ENCODE measurements at regions not wholly inside any gene's neighbourhood (a gene's known extent, or its start where the extent isn't known, plus 50 kb on each side); places are given as distances from the start of the nearest gene placed in this dataset.
"Not testable (repeated sequence)": the region's sequence is repeated elsewhere in the genome, so short reads cannot be mapped to it uniquely, and the experiment has no call there.

GRCh38 chr3:130800829-130801228 is 54.2 kb upstream of the PIK3R4 start:
- DNase-seq (ENCODE audit: low read depth, low spot score) = no peak
- no peak overlapping the region for H3K27ac ChIP-seq

GRCh38 chr3:130801473-130801872 is 54.8 kb upstream of the PIK3R4 start:
- H3K27ac ChIP-seq = no peak overlapping the region
- DNase-seq (ENCODE audit: low read depth, low spot score) = no peak

- no peak overlapping the region for H3K27ac ChIP-seq
- no peak for DNase-seq (ENCODE audit: low read depth, low spot score)
Observed at GRCh38 chr3:130811557-130811956, 64.9 kb upstream of the PIK3R4 start.

- DNase-seq (ENCODE audit: low read depth, low spot score) = no peak
- H3K27ac ChIP-seq = no peak overlapping the region
Observed at GRCh38 chr3:130814691-130815472, 68.3 kb upstream of the PIK3R4 start.

- no peak for DNase-seq (ENCODE audit: low read depth, low spot score)
- H3K27ac ChIP-seq = no peak overlapping the region
Observed at GRCh38 chr3:130816561-130817445, 70.2 kb upstream of the PIK3R4 start.

GRCh38 chr3:130818066-130818465 is 71.4 kb upstream of the PIK3R4 start:
- DNase-seq (ENCODE audit: low read depth, low spot score); H3K27ac ChIP-seq: not testable (repeated sequence)

- DNase-seq (ENCODE audit: low read depth, low spot score) = peak; percentile 58
- peak overlapping the region; percentile 25 for H3K27ac ChIP-seq
Observed at GRCh38 chr3:130820976-130821375, 72.9 kb upstream of the ATP2C1 start.

- no peak for DNase-seq (ENCODE audit: low read depth, low spot score)
- H3K27ac ChIP-seq = no peak overlapping the region
Observed at GRCh38 chr3:130821806-130822205, 72.1 kb upstream of the ATP2C1 start.

GRCh38 chr3:130823241-130823884 is 70.5 kb upstream of the ATP2C1 start:
- no peak overlapping the region for H3K27ac ChIP-seq
- DNase-seq (ENCODE audit: low read depth, low spot score) = no peak

GRCh38 chr3:130823996-130824395 is 69.9 kb upstream of the ATP2C1 start:
- no peak overlapping the region for H3K27ac ChIP-seq
- no peak for DNase-seq (ENCODE audit: low read depth, low spot score)

GRCh38 chr3:130825762-130826299 is 68.1 kb upstream of the ATP2C1 start:
- no peak overlapping the region for H3K27ac ChIP-seq
- DNase-seq (ENCODE audit: low read depth, low spot score) = no peak

- no peak for DNase-seq (ENCODE audit: low read depth, low spot score)
- no peak overlapping the region for H3K27ac ChIP-seq
Observed at GRCh38 chr3:130826516-130827182, 67.2 kb upstream of the ATP2C1 start.

- DNase-seq (ENCODE audit: low read depth, low spot score) = no peak
- H3K27ac ChIP-seq = no peak overlapping the region
Observed at GRCh38 chr3:130827486-130827885, 66.4 kb upstream of the ATP2C1 start.

- no peak for DNase-seq (ENCODE audit: low read depth, low spot score)
- no peak overlapping the region for H3K27ac ChIP-seq
Observed at GRCh38 chr3:130828948-130829947, 64.6 kb upstream of the ATP2C1 start.

GRCh38 chr3:130831719-130832400 is 62.0 kb upstream of the ATP2C1 start:
- no peak for DNase-seq (ENCODE audit: low read depth, low spot score)
- H3K27ac ChIP-seq = no peak overlapping the region

GRCh38 chr3:130832401-130832746 is 61.5 kb upstream of the ATP2C1 start:
- DNase-seq (ENCODE audit: low read depth, low spot score); H3K27ac ChIP-seq: not testable (repeated sequence)

- no peak overlapping the region for H3K27ac ChIP-seq
Observed at GRCh38 chr3:130834476-130834875, 59.4 kb upstream of the ATP2C1 start.

GRCh38 chr3:130835483-130835882 is 58.4 kb upstream of the ATP2C1 start:
- DNase-seq (ENCODE audit: low read depth, low spot score) = no peak
- H3K27ac ChIP-seq = no peak overlapping the region

More at GRCh38 chr3:130834476-130834875, 59.4 kb upstream of the ATP2C1 start:
- DNase-seq (ENCODE audit: low read depth, low spot score) = no peak

All from epithelial cell of prostate (primary cell).